T-helper 1 cell treated with Interleukin-12 subunit alpha and Interleukin-12 subunit beta and Interleukin-4 antibody, amounts not matched to agents 30 μg/mL and 1 μg/mL, for 36 hours (primary cell): ENCODE measurements at regions not wholly inside any gene's neighbourhood (a gene's known extent, or its start where the extent isn't known, plus 50 kb on each side); places are given as distances from the start of the nearest gene placed in this dataset.

Experiments used
- H3K27ac Mint-ChIP-seq: one replicate; pipeline ENCODE4 v1.8.0; 2021; ENCODE audit warnings: mild to moderate bottlenecking, mixed read lengths
- H3K27me3 Mint-ChIP-seq: one replicate; pipeline ENCODE4 v1.8.0; 2021; ENCODE audit warnings: low read depth, mixed read lengths
- H3K36me3 Mint-ChIP-seq: one replicate; pipeline ENCODE4 v1.8.0; 2021; ENCODE audit warnings: low read depth, mixed read lengths
- H3K4me1 Mint-ChIP-seq: one replicate; pipeline ENCODE4 v1.8.0; 2021; ENCODE audit warnings: low read depth, mixed read lengths
- H3K4me3 Mint-ChIP-seq: one replicate; pipeline ENCODE4 v1.8.0; 2021; ENCODE audit warnings: mild to moderate bottlenecking, moderate library complexity, mixed read lengths
- H3K9me3 Mint-ChIP-seq: one replicate; pipeline ENCODE4 v1.8.0; 2021; ENCODE audit warnings: mixed read lengths

- H3K9me3 Mint-ChIP-seq = no peaks in the 10 kb centered on the region
- peaks cover 11% of the 10 kb centered on the region for H3K27me3 Mint-ChIP-seq
- peaks cover 3% of the 10 kb centered on the region for H3K4me1 Mint-ChIP-seq
- no peaks in the 10 kb centered on the region for H3K36me3 Mint-ChIP-seq
- no peak overlapping the region for H3K4me3 Mint-ChIP-seq
- peak overlapping the region; percentile 22 for H3K27ac Mint-ChIP-seq
These were observed 72.9 kb upstream of the DSP start for GRCh38 chr6:7468382-7469081.

GRCh38 chr6:7469696-7470095, 71.8 kb upstream of the DSP start:
- no peak overlapping the region for H3K4me3 Mint-ChIP-seq
- H3K9me3 Mint-ChIP-seq = no peaks in the 10 kb centered on the region
- no peak overlapping the region for H3K27ac Mint-ChIP-seq
- H3K4me1 Mint-ChIP-seq = peaks cover 3% of the 10 kb centered on the region
- no peaks in the 10 kb centered on the region for H3K36me3 Mint-ChIP-seq
- peaks cover 18% of the 10 kb centered on the region for H3K27me3 Mint-ChIP-seq

- no peak overlapping the region for H3K4me3 Mint-ChIP-seq
- H3K4me1 Mint-ChIP-seq = peaks cover 3% of the 10 kb centered on the region
- H3K27me3 Mint-ChIP-seq = peaks cover 18% of the 10 kb centered on the region
- no peaks in the 10 kb centered on the region for H3K9me3 Mint-ChIP-seq
- no peak overlapping the region for H3K27ac Mint-ChIP-seq
- no peaks in the 10 kb centered on the region for H3K36me3 Mint-ChIP-seq
These were observed 70.3 kb upstream of the DSP start for GRCh38 chr6:7471171-7471570.

GRCh38 chr6:7473805-7474719, 67.4 kb upstream of the DSP start:
- H3K27ac Mint-ChIP-seq = no peak overlapping the region
- H3K4me1 Mint-ChIP-seq = peaks cover 3% of the 10 kb centered on the region
- peaks cover 12% of the 10 kb centered on the region for H3K27me3 Mint-ChIP-seq
- no peaks in the 10 kb centered on the region for H3K36me3 Mint-ChIP-seq
- no peaks in the 10 kb centered on the region for H3K9me3 Mint-ChIP-seq
- no peak overlapping the region for H3K4me3 Mint-ChIP-seq

- H3K4me1 Mint-ChIP-seq = peaks cover 3% of the 10 kb centered on the region
- no peak overlapping the region for H3K27ac Mint-ChIP-seq
- no peak overlapping the region for H3K4me3 Mint-ChIP-seq
- H3K9me3 Mint-ChIP-seq = no peaks in the 10 kb centered on the region
- H3K27me3 Mint-ChIP-seq = peaks cover 12% of the 10 kb centered on the region
- no peaks in the 10 kb centered on the region for H3K36me3 Mint-ChIP-seq
These were observed 66.4 kb upstream of the DSP start for GRCh38 chr6:7475081-7475480.

GRCh38 chr6:7479801-7480266, 61.6 kb upstream of the DSP start:
- H3K27me3 Mint-ChIP-seq = peaks cover 3% of the 10 kb centered on the region
- no peak overlapping the region for H3K4me3 Mint-ChIP-seq
- no peak overlapping the region for H3K27ac Mint-ChIP-seq
- H3K4me1 Mint-ChIP-seq = no peaks in the 10 kb centered on the region
- no peaks in the 10 kb centered on the region for H3K36me3 Mint-ChIP-seq
- no peaks in the 10 kb centered on the region for H3K9me3 Mint-ChIP-seq

GRCh38 chr6:7484666-7485065, 56.8 kb upstream of the DSP start:
- Mint-ChIP-seq H3K4me3 (no peak overlapping the region), H3K36me3 (no peaks in the 10 kb centered on the region), H3K27me3 (peaks cover 3% of the 10 kb centered on the region), H3K9me3 (no peaks in the 10 kb centered on the region), H3K27ac (no peak overlapping the region), H3K4me1 (no peaks in the 10 kb centered on the region)

GRCh38 chr6:7486951-7487350, 54.5 kb upstream of the DSP start:
- Mint-ChIP-seq H3K36me3 (no peaks in the 10 kb centered on the region), H3K27ac (no peak overlapping the region), H3K27me3 (peaks cover 5% of the 10 kb centered on the region), H3K4me3 (no peak overlapping the region), H3K9me3 (no peaks in the 10 kb centered on the region), H3K4me1 (no peaks in the 10 kb centered on the region)

- H3K4me3 Mint-ChIP-seq = no peak overlapping the region
- H3K27me3 Mint-ChIP-seq = peaks cover 13% of the 10 kb centered on the region
- no peaks in the 10 kb centered on the region for H3K9me3 Mint-ChIP-seq
- H3K27ac Mint-ChIP-seq = no peak overlapping the region
- no peaks in the 10 kb centered on the region for H3K4me1 Mint-ChIP-seq
- H3K36me3 Mint-ChIP-seq = no peaks in the 10 kb centered on the region
These were observed 53.0 kb upstream of the DSP start for GRCh38 chr6:7488494-7488893.

GRCh38 chr6:7489376-7489775, 52.1 kb upstream of the DSP start:
- H3K27ac Mint-ChIP-seq = no peak overlapping the region
- H3K4me1 Mint-ChIP-seq = no peaks in the 10 kb centered on the region
- H3K36me3 Mint-ChIP-seq = no peaks in the 10 kb centered on the region
- no peaks in the 10 kb centered on the region for H3K9me3 Mint-ChIP-seq
- peaks cover 15% of the 10 kb centered on the region for H3K27me3 Mint-ChIP-seq
- H3K4me3 Mint-ChIP-seq = no peak overlapping the region
